HG02610 (cell line): ENCODE measurements at regions not wholly inside any gene's neighbourhood (a gene's known extent, or its start where the extent isn't known, plus 50 kb on each side); places are given as distances from the start of the nearest gene placed in this dataset.

Source experiments
- ATAC-seq: cut with Tn5 transposase; IDR thresholded peaks from one replicate; pipeline ENCODE4 v1.9.1; 2021; ENCODE audit warnings: mild to moderate bottlenecking, moderate library complexity; ENCODE audit not compliant: unreplicated experiment

DNA sequence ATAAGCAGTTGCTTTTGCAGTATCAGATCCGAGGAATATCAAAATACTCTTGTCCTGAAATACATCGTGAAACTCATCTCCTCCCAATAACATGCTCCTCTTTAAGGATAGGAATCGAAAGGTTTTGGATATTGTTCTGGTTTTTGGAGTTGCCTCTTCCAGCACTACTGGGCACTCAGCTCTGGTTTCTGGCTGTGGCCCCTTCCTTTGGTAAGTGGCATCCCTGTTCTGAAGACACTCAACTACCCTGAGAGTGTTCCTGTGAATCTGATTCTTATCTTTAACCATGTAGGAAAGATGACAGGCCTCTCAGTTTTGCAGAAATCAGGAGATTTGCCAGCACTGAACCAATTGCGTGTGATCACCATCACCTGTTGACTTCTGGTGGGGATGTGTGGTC is 327.5 kb upstream of the TBL1XR1 start:
- no peak for ATAC-seq

DNA sequence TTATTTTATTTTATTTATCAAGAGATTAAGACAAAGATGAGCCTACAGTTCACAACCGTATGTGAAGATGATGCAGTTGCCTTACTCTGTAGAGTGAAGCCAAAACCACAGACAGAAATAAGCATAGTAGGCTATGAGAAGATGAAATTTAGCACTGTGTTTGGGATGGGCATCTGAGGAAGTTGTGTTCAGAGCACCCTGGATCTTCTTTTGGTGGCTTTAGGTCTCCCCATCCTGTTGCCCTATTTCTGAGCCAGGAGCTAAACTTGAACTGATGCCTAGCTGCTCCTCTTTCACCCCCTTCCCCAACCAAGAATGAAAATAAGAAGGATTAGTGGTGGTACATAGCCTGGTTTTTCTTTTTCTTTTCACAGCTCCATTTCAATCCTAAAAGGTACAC is 328.1 kb upstream of the TBL1XR1 start:
- no peak for ATAC-seq

DNA sequence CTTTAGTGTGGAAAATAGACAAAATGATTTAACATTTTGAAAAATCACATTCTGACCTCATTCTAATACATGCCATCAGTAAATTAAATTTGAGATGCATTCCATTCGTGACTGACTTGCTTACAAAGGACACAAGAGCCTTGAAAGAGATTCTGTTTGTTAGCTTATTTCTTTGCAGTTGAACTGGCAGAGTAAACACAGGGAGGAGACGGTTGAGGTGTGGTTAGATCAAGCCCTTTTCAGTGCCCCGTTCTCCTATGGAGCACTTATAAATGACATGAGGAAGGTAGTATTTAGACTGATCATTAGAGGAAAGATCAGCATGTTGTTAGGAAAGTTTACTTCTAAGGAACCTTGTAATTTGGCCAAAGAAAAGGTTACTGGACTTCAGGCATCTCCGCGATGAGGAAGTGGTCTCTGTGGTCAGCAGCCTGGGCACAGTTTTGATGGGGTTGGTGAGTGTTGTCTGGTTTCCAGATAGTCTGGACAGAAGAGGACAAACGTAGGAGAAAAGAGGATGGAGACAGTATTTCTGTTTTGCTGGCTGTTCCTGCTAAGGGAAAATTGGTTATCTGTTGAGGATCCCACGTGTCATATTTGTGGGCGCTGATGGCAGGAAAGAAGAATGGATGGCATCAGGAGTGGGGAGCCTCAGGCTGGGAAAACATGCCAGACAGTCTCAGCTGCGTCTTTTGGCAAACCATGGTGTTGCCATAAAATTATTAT is 328.9 kb upstream of the TBL1XR1 start:
- ATAC-seq = no peak

DNA sequence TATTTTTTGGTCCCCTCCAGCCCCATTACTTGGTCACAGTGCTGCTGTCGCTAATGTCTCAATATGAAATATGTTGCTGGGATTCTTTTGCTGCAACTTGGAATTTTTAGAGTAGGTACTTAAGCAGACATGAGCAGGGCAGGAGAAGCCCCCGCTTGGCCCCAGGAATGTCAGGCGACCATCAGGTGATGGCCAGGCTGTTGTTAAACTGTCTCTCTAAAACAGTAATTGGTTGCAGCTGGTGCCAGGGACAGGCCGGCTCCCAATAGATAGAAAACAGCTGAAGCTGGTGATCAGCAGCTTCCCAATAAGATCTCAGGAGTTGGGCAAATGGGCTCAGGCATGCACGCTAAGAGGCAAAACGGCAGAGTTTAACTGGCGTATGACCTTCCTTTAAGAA is 329.9 kb upstream of the TBL1XR1 start:
- ATAC-seq = no peak

DNA sequence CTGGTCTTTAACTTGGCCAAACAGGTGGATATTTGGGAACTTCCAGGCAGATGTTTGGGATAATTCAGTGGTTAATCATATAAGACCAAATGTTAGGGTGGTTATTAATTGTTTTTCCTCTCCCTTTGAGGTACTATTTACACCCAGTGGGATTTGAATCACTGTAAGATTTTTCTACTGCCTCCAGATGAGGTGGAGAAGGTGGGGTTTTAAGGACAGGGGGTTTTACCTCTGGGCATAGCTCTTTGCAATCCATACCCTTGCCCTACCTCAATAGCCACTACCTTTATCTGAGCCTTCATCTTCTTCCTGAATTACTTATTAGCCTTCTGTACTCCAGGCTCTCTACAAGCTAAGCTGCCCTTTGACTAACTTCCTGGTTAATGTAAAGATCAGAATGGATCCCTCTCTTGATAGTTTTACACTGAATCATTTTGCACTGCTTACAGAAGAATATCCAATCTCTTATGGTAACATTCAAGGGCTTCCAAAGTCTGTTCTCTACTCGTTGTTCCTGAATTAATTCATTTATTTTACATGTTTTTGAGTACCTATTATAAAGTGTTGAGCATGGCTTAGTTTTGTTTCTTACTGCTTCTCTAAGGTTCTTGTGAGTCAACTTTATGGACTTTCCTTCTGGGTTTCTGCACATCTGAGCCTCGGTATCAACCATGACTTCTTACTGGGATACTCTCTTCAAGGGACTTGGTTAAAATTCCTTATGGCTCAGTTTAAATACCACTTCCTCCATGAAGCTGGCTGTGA is 331.2 kb upstream of the TBL1XR1 start:
- ATAC-seq = no peak

DNA sequence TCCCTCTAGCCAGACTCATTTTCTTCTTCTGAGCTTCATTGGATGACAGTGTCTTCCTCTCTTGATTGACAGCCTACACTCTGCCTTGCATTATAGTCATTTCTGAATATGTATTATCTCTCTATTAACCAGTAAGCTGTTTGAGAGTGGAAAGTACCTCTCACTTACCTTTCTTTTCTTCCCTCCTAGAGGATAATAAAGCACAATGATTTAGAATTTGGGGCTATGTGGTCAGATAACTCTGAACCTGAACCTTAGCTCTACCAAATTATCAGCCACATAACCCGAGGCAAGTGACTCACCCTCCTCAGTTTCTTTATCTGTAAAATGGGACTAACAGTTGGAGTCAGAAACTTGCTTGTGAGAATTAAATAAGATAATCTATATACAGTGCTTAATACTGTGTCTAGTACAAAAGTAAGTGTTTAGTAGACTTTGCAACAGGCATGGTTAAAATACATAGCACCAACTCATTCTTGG is 331.8 kb upstream of the TBL1XR1 start:
- ATAC-seq = no peak

DNA sequence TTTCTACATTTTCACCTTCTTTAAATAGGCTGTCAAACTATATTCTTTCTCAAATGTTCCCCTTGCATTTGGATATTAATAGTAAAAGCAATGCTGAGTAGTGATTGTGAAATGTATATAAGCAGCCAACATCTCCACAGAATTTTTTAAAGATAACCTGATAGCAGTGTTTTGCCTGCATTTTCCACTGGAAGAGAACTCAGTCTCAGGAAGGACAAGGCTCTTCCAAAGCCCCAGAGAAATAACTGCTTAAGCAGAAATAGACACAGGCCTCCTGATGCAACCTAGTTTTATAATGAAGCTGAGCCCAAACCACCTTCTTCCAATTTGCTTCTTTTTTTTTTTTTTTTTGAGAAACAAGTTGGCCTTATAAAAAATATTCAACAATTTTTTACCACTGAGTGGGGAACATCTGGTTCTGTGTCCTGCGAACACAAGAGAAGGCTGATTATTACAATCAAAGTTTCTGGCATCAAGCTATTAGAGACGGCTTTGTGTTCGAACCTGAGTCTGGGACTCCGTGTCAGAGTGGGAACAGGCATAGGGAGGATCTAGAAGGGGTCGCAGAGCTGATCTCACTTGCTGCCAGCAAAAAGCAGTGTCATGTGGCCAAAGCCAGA is 332.5 kb upstream of the TBL1XR1 start:
- ATAC-seq = no peak

DNA sequence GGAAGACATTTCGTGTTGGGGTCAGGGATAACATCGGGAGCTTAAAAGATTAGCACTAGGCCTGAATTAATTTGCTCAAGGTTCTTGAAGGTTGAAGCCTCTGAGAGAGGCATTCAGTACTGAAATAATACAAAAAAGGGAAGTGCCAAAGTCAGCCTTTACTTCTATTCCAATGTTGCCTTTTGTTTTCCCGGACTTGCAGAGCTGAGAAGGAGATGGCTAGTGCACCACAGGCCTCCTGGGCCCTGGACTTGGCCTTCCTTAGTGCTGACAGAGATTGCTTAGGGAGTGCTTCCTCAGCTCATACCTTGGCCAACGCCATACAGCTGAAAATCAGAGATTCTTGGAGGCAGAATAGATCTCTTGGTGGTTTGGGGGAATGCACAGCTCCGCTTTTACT is 333.6 kb upstream of the TBL1XR1 start:
- ATAC-seq = no peak

DNA sequence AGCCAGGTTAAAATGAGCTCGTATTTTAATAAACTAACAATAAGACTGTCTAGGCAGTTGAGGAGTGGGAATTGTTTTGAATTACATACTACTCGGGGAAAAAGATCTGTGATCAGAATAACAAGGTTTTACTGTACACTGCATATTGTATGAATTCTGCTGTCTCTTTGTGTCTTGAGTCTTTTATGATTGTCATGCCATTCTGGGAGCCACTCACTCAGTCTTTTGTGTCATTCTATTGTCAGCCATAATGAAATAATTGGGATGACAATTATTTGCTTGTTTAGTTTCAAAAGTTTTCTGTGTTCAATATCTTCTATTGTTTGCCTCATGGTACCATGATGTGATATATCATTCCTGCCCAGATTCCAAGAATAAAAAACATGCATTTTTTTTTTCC is 339.6 kb upstream of the TBL1XR1 start:
- ATAC-seq = no peak

DNA sequence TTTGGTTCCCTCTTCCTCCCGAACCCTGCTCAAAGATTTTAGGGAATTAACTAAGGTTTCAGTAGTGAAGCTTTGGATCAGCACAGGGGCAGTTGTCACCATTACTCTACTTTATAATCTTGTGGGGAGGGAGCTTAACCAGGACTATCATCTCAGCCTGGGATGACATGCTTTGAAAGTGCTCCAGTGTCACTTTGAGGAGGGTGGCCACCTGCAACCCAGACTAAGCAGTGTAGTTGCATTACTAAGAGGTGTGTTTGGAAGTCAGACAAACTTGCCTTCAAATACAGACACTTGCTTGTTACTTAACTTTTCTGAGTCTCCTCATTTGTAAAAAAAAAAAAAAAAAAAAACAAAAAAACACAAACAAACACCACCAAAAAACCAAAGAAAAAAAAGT is 340.3 kb upstream of the TBL1XR1 start:
- ATAC-seq = no peak

DNA sequence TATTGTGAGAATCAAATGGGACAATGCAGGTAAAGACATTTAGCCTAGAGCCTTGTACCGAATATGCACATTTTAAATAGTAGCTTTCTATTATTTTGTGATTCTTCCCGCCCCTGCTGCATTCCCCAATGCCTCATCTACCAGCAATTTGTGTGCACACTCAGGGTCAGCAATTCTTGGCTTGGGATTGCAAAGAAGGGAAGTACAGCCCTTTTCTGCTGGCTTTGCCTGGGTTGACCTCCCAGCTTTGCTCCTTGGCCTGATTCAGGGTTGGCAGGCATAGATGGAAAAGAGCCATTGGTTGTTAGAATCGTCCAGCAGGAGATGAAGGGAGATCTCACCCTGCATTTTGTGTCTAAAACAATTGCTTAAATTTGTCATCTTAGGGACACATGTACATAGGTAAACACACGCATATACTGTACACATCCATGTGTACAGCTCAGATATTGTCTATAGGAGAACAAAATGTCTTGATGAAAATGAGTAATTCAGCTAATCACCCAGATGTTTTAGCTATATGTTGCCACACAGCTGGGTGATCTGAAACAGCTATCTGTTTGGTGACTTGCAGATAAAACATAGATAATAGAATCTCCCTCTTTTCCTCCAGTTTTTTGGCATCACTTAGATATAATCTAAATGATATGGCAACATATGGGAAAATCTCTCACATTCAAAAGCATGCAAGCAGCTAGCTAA is 340.9 kb upstream of the TBL1XR1 start:
- ATAC-seq = no peak

DNA sequence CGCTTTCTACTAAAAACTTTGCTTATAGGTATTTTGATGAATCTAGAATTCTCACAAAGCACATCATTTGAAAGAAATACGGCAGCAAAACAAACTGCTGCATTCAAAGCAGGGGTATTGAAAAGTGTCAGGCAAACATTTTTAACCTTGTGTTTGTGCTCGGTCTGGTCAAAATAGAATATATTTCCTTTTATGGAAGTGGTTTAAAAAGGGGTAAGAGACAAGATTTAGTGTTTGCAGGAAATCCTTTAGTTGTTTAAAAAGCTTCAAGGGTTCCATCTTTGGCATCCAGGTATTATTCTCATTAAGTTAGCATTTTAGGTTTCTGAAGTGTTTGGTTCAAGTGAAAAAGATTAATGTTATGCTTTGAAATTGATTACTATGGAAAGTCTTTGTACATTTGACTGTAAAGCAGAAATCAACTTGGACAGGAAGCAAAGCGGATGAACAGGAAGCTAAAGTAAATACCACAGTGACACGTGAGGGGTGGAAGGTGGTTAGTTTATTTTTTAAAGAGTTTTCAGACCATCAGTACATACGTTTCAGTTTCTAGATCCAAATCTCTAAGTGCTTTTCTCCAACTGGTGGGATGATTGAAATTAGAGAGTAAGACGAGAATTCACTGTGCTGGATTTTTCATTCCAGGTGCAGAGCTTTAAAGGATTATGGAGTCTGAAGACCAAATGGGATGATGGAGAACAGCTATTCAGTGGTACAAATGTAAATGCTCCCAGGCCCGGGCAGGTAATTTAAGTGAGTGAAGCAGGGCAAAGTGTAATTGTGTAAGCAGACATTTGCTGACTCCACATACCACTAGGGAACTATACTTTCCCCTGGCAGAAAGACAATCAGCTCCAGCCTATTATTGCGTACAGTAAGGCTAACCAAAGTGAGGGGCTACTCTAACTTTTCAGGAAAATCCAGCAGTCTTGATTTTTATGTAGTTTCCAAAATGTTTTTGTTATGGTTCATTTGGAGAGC is 341.8 kb upstream of the TBL1XR1 start:
- ATAC-seq = peak; percentile 81

DNA sequence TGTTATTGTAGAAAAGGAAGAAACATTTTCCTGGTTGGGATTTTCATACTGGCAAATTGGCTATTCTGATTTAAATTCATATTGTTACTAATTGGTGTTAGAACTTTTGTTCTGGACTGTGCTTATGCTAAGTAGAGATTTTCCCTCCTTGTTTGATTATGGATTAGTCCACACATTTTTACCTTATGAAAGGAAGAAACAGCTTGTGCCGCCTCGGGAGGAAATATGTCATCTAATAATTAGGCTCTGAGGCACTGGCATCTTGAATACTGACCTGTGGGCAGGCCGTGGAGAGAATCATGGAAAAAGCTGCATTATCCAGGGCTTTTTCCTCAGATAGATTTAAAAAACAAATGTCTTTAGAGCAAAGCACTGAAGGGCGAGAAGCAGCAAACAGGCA is 344.3 kb upstream of the TBL1XR1 start:
- no peak for ATAC-seq

DNA sequence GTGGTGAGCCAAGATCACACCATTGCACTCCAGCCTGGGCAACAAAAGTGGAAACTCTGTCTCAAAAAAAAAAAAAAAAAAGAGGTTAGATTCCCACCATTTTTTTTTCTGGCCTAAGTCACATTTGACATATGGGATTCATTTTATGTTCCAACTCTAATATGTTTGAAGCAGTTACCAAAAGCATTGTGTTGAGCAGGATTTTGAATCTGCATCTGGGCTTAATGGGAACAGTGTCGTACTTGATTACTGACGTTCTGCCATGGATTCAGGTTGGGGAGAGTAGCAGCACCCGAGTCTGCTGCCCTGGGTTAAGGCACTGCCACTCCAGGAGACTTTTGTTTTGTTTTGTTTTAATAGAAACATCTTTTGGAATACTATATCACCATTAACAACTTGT is 348.7 kb upstream of the TBL1XR1 start:
- no peak for ATAC-seq

DNA sequence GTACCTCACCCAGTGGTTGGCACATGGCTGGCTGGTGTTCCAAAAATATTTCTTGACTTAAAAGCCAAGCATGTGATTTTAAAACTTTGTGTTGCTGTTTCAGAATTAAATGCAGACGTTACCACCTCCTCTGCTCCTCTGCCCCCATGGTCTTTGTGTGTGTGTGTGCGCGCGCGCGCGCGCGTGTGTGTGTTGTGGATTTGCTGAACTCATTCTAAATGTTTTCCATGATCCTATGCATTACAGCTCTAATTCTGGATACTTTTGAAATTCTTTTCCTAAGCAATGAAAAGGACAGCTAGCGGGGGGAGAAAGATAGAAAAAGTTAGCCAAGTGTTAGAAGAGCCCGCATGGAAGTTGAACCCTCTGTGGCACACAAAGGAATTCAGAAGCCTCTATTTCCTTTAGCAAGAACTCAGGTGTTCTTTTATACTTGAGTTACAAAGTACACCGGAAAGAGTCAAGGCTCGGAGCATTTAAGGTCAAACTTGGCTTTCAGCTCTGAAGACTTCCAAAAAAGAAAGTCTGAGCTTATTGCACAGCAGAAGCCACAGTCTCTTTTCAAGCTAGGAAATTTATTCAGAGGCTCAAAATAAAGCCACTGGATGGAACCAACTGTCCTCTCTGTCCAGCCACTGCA is 350.5 kb upstream of the TBL1XR1 start:
- no peak for ATAC-seq

DNA sequence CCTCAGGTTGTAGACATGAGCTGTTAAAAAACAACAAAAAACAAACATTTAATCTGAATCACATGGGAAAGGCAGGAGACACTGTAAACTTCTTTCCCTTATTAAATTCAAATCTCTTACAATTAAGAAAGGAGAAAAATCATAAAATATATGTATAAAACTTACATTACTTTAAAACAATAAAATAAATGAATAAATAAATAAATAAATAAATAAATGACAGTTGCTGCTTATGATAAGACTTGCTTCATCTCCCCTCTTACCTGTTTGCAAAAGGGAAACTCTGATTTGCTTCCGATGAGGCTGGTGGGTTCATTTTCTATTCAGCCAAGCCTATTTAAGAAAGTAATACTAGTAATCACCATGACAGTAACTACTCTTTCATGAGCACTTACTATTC is 353.4 kb upstream of the TBL1XR1 start:
- no peak for ATAC-seq

DNA sequence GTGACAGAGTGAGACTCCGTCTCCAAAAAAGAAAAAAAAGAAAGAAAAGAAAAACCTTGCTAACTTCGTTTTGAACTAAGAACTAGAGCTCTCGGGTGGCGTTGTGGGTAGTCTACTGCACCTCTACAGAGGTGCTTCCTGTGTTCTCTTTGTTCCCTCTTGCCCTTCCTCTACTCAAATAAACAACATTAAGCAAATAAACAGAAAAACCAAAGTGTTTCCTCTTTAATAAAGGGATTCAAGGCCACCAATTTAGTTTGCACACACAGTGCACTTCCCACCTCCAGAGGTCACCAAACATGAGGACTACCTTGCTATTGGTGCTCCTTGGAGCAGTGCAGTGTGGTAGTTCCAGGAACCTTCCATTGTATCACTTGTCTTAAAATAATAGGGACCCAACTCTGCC is 354.2 kb upstream of the TBL1XR1 start:
- ATAC-seq = no peak

DNA sequence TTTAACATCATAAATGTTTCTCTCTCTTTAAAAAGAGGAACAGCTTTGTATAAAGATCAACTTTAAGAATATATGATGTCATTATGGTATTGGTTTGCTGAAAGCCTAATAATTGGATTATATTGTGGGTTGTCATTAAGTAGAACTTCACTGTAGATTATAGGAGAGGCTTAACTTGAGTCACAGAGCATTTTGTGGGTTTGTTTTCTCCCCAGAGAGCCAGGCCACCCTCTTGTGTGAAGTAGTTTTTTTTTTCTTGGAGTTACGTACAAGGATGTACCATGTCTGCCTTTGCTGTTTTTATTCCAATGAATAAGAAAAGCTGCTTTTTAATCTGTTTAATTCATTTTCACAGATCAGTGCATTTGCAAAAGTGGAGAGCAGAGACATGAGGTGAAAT is 354.8 kb upstream of the TBL1XR1 start:
- ATAC-seq = no peak

DNA sequence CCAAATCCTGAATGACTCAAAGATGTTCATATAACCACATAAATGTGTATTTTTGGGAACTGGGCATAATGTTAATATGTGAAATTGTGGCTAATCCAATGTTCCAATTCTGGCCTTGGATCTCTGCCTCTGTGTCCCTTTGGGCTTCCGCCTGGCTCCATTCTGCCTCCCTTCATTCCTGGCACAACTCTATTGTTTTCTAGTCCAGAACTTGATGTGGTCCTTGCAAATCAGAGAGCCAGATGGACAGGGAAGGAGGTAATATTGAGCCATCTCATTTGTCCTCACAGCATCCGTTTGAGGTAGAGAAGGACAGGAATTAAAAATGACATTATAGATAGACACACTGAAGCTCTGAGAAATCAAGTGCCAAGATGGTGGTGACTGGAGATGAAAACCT is 355.7 kb upstream of the TBL1XR1 start:
- ATAC-seq = no peak

DNA sequence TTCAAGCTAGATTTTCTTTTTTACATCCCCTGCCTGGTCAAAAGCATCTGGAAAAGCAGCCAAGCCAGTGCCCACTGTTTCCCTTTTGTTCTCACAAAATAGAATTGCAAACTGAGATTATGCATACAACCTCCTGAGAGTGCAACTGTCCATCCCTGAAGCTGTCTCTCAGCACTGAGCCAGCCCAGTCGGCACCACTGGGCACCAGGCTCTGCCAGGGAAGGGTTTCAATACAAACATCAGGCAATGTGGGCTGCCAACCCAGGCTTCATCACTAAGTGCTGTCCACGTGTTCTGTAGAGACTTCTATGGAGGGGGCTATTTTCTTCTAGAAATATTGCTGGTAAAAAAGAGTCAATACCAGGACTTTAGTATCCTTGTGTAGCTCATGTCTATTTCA is 356.3 kb upstream of the TBL1XR1 start:
- ATAC-seq = no peak
